Glutamatergic neuron (in vitro differentiated cells): ENCODE measurements at regions not wholly inside any gene's neighbourhood (a gene's known extent, or its start where the extent isn't known, plus 50 kb on each side); places are given as distances from the start of the nearest gene placed in this dataset.
A peak's percentile ranks its signal among the peaks of the same experiment; 100 is the strongest.
"Not testable (repeated sequence)": the region's sequence is repeated elsewhere in the genome, so short reads cannot be mapped to it uniquely, and the experiment has no call there.

ENCODE experiments used
- DNase-seq: peaks from one replicate; pipeline ENCODE4 v3.0.0; 2022
- H3K27ac Mint-ChIP-seq: one replicate; pipeline ENCODE4 v1.8.0; 2020; ENCODE audit warnings: mild to moderate bottlenecking, mixed read lengths, inconsistent platforms; ENCODE audit not compliant: unreplicated experiment
- H3K27me3 Mint-ChIP-seq: one replicate; pipeline ENCODE4 v1.8.0; 2020; ENCODE audit warnings: mild to moderate bottlenecking, moderate library complexity, mixed read lengths, inconsistent platforms; ENCODE audit not compliant: unreplicated experiment
- H3K36me3 Mint-ChIP-seq: one replicate; pipeline ENCODE4 v1.8.0; 2020; ENCODE audit warnings: mild to moderate bottlenecking, mixed read lengths, inconsistent platforms; ENCODE audit not compliant: unreplicated experiment
- H3K4me1 Mint-ChIP-seq: one replicate; pipeline ENCODE4 v1.8.0; 2020; ENCODE audit warnings: mild to moderate bottlenecking, low read depth, mixed read lengths, inconsistent platforms; ENCODE audit not compliant: unreplicated experiment
- H3K4me3 Mint-ChIP-seq: one replicate; pipeline ENCODE4 v1.8.0; 2020; ENCODE audit warnings: mild to moderate bottlenecking, mixed read lengths, inconsistent platforms; ENCODE audit not compliant: unreplicated experiment
- H3K9me3 Mint-ChIP-seq: one replicate; pipeline ENCODE4 v1.8.0; 2020; ENCODE audit warnings: mild to moderate bottlenecking, moderate library complexity, mixed read lengths, inconsistent platforms; ENCODE audit not compliant: unreplicated experiment
- CTCF ChIP-seq: fragments of 200-600 bp; sonication (generic); IDR thresholded peaks from one replicate; pipeline ENCODE4 v1.5.0; 2021; ENCODE audit not compliant: partially characterized antibody, unreplicated experiment

- H3K27me3 Mint-ChIP-seq, result no peaks in the 10 kb centered on the region
- H3K4me1 Mint-ChIP-seq, result no peaks in the 10 kb centered on the region
- no peaks in the 10 kb centered on the region for H3K36me3 Mint-ChIP-seq
- no peak overlapping the region for H3K4me3 Mint-ChIP-seq
- peak; percentile 53 for TF ChIP-seq CTCF
- DNase-seq, result no peak
- no peak overlapping the region for H3K27ac Mint-ChIP-seq
- no peaks in the 10 kb centered on the region for H3K9me3 Mint-ChIP-seq
These were observed 100.8 kb downstream of the FAM217A start for GRCh38 chr6:3977875-3978711.

- H3K27me3 Mint-ChIP-seq, H3K36me3 Mint-ChIP-seq, H3K27ac Mint-ChIP-seq, H3K4me1 Mint-ChIP-seq, H3K4me3 Mint-ChIP-seq, DNase-seq, H3K9me3 Mint-ChIP-seq: not testable (repeated sequence)
These were observed 100.0 kb downstream of the FAM217A start for GRCh38 chr6:3978966-3979365.

- TF ChIP-seq CTCF, result no peak
- Mint-ChIP-seq H3K4me3 (no peak overlapping the region), H3K4me1 (no peaks in the 10 kb centered on the region), H3K36me3 (peaks cover 4% of the 10 kb centered on the region), H3K9me3 (no peaks in the 10 kb centered on the region), H3K27me3 (no peaks in the 10 kb centered on the region), H3K27ac (no peak overlapping the region)
- no peak for DNase-seq
These were observed 97.0 kb downstream of the FAM217A start for GRCh38 chr6:3981917-3982316.

- DNase-seq, result no peak
- Mint-ChIP-seq H3K27me3 (no peaks in the 10 kb centered on the region), H3K27ac (no peak overlapping the region), H3K36me3 (peaks cover 4% of the 10 kb centered on the region), H3K4me1 (peaks cover 1% of the 10 kb centered on the region), H3K9me3 (no peaks in the 10 kb centered on the region), H3K4me3 (no peak overlapping the region)
- TF ChIP-seq CTCF, result no peak
These were observed 95.2 kb downstream of the FAM217A start for GRCh38 chr6:3983778-3984177.

GRCh38 chr6:3984494-3984893 lies 94.4 kb downstream of the FAM217A start:
- no peak for TF ChIP-seq CTCF
- no peaks in the 10 kb centered on the region for H3K9me3 Mint-ChIP-seq
- no peaks in the 10 kb centered on the region for H3K27me3 Mint-ChIP-seq
- H3K36me3 Mint-ChIP-seq, result peaks cover 4% of the 10 kb centered on the region
- H3K4me3 Mint-ChIP-seq, result no peak overlapping the region
- no peak for DNase-seq
- no peak overlapping the region for H3K27ac Mint-ChIP-seq
- H3K4me1 Mint-ChIP-seq, result peaks cover 1% of the 10 kb centered on the region
